Nephron progenitor cell (in vitro differentiated cells): ENCODE measurements at regions not wholly inside any gene's neighbourhood (a gene's known extent, or its start where the extent isn't known, plus 50 kb on each side); places are given as distances from the start of the nearest gene placed in this dataset.

Experiments
- DNase-seq: peaks from one replicate; pipeline ENCODE4 v3.0.0; 2021
- H3K27ac Mint-ChIP-seq: 2 replicates; pipeline ENCODE4 v1.8.0; 2021; ENCODE audit warnings: mild to moderate bottlenecking, moderate library complexity, mixed read lengths
- H3K27me3 Mint-ChIP-seq: 2 replicates; pipeline ENCODE4 v1.8.0; 2021; ENCODE audit warnings: mild to moderate bottlenecking, low read depth, mixed read lengths; ENCODE audit not compliant: poor library complexity
- H3K36me3 Mint-ChIP-seq: 2 replicates; pipeline ENCODE4 v1.8.0; 2021; ENCODE audit warnings: low read depth, mixed read lengths
- H3K4me1 Mint-ChIP-seq: 2 replicates; pipeline ENCODE4 v1.8.0; 2021; ENCODE audit warnings: mixed read lengths
- H3K4me3 Mint-ChIP-seq: 2 replicates; pipeline ENCODE4 v1.8.0; 2021; ENCODE audit warnings: mild to moderate bottlenecking, moderate library complexity, mixed read lengths
- H3K9me3 Mint-ChIP-seq: 2 replicates; pipeline ENCODE4 v1.8.0; 2021; ENCODE audit warnings: mild to moderate bottlenecking, moderate library complexity, mixed read lengths
- TF ChIP-seq, protein P1 (sequence below): fragments of 200-600 bp; sonication (generic); IDR thresholded peaks from 2 replicates; pipeline ENCODE4 v1.5.0; 2021; ENCODE audit warnings: antibody characterized with exemption

DNA sequence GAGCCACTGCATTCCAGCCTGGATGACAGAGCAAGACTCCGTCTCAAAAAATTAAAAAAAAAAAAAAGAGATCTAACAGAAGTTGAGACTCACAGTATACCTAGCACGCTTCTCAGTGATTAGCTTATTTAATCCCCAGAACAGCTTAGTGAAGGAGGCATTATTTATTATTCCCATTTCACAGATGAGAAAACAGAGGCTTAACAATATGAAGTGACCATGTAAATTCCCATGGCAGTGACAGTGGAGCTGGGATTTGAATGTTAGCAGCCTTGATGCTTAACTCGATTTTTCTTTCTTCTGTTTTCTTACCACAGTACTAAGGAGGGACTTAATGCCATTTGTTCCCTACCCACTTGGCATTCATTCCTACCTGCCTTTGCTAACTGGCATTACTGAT lies 89.9 kb upstream of the ZNF217 start:
- DNase-seq, result no peak
- no peaks in the 10 kb centered on the region for H3K9me3 Mint-ChIP-seq
- H3K4me3 Mint-ChIP-seq, result no peak overlapping the region
- H3K27me3 Mint-ChIP-seq, result peaks cover 3% of the 10 kb centered on the region
- no peaks in the 10 kb centered on the region for H3K36me3 Mint-ChIP-seq
- TF ChIP-seq, protein P1, sequence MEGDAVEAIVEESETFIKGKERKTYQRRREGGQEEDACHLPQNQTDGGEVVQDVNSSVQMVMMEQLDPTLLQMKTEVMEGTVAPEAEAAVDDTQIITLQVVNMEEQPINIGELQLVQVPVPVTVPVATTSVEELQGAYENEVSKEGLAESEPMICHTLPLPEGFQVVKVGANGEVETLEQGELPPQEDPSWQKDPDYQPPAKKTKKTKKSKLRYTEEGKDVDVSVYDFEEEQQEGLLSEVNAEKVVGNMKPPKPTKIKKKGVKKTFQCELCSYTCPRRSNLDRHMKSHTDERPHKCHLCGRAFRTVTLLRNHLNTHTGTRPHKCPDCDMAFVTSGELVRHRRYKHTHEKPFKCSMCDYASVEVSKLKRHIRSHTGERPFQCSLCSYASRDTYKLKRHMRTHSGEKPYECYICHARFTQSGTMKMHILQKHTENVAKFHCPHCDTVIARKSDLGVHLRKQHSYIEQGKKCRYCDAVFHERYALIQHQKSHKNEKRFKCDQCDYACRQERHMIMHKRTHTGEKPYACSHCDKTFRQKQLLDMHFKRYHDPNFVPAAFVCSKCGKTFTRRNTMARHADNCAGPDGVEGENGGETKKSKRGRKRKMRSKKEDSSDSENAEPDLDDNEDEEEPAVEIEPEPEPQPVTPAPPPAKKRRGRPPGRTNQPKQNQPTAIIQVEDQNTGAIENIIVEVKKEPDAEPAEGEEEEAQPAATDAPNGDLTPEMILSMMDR, result no peak
- peaks cover 25% of the 10 kb centered on the region for H3K4me1 Mint-ChIP-seq
- H3K27ac Mint-ChIP-seq, result no peak overlapping the region

- Mint-ChIP-seq H3K9me3 (no peaks in the 10 kb centered on the region), H3K36me3 (no peaks in the 10 kb centered on the region), H3K4me1 (peaks cover 38% of the 10 kb centered on the region), H3K4me3 (no peak overlapping the region), H3K27me3 (peaks cover 6% of the 10 kb centered on the region), H3K27ac (no peak overlapping the region)
- TF ChIP-seq, protein P1, result no peak
- DNase-seq, result no peak
Measured at GRCh38 chr20:53681352-53682212, 87.9 kb upstream of the ZNF217 start.

- no peak for DNase-seq
- Mint-ChIP-seq H3K27me3 (peaks cover 14% of the 10 kb centered on the region), H3K36me3 (no peaks in the 10 kb centered on the region), H3K27ac (peak overlapping the region; percentile 81), H3K4me1 (peaks cover 38% of the 10 kb centered on the region), H3K9me3 (no peaks in the 10 kb centered on the region), H3K4me3 (no peak overlapping the region)
- TF ChIP-seq, protein P1, result no peak
Measured at GRCh38 chr20:53679597-53680309, 86.1 kb upstream of the ZNF217 start.

- H3K4me1 Mint-ChIP-seq, result peaks cover 38% of the 10 kb centered on the region
- no peak overlapping the region for H3K4me3 Mint-ChIP-seq
- TF ChIP-seq, protein P1, result no peak
- H3K27me3 Mint-ChIP-seq, result peaks cover 13% of the 10 kb centered on the region
- H3K9me3 Mint-ChIP-seq, result no peaks in the 10 kb centered on the region
- H3K36me3 Mint-ChIP-seq, result no peaks in the 10 kb centered on the region
- no peak for DNase-seq
- no peak overlapping the region for H3K27ac Mint-ChIP-seq
Measured at GRCh38 chr20:53678990-53679596, 85.5 kb upstream of the ZNF217 start.

- Mint-ChIP-seq H3K4me3 (peak overlapping the region; percentile 31), H3K27me3 (peaks cover 10% of the 10 kb centered on the region), H3K4me1 (peaks cover 38% of the 10 kb centered on the region), H3K9me3 (no peaks in the 10 kb centered on the region), H3K27ac (peak overlapping the region; percentile 59), H3K36me3 (no peaks in the 10 kb centered on the region)
- no peak for DNase-seq
- TF ChIP-seq, protein P1, result no peak
Measured at GRCh38 chr20:53678315-53678989, 84.8 kb upstream of the ZNF217 start.
